Progenitor cell of endocrine pancreas (in vitro differentiated cells): ENCODE measurements at regions not wholly inside any gene's neighbourhood (a gene's known extent, or its start where the extent isn't known, plus 50 kb on each side); places are given as distances from the start of the nearest gene placed in this dataset.

ENCODE experiments used
- DNase-seq: peaks from one replicate; pipeline ENCODE4 v3.0.0; 2021; ENCODE audit warnings: low spot score; ENCODE audit not compliant: unreplicated experiment
- H3K27ac Mint-ChIP-seq: 2 replicates; pipeline ENCODE4 v1.8.0; 2021; ENCODE audit warnings: mild to moderate bottlenecking, moderate library complexity, mixed read lengths
- H3K27me3 Mint-ChIP-seq: 2 replicates; pipeline ENCODE4 v1.8.0; 2021; ENCODE audit warnings: mixed read lengths
- H3K36me3 Mint-ChIP-seq: 2 replicates; pipeline ENCODE4 v1.8.0; 2022; ENCODE audit warnings: mixed read lengths; ENCODE audit not compliant: insufficient read depth
- H3K4me1 Mint-ChIP-seq: 2 replicates; pipeline ENCODE4 v1.8.0; 2021; ENCODE audit warnings: low read depth, mixed read lengths
- H3K4me3 Mint-ChIP-seq: 2 replicates; pipeline ENCODE4 v1.8.0; 2021; ENCODE audit warnings: low read depth, mild to moderate bottlenecking, moderate library complexity, mixed read lengths
- H3K9me3 Mint-ChIP-seq: 2 replicates; pipeline ENCODE4 v1.8.0; 2021; ENCODE audit warnings: low read depth, mixed read lengths
- TF ChIP-seq, protein P1 (sequence below): fragments of 200-600 bp; sonication (generic); IDR thresholded peaks from one replicate; pipeline ENCODE4 v1.5.0; 2021; ENCODE audit warnings: antibody characterized with exemption, mild to moderate bottlenecking; ENCODE audit not compliant: unreplicated experiment

GRCh38 chr5:30764704-30765103 is 428.8 kb upstream of the CDH6 start:
- Mint-ChIP-seq H3K4me1 (no peaks in the 10 kb centered on the region), H3K9me3 (peaks cover 3% of the 10 kb centered on the region), H3K27ac (no peak overlapping the region), H3K36me3 (no peaks in the 10 kb centered on the region), H3K4me3 (no peak overlapping the region), H3K27me3 (no peaks in the 10 kb centered on the region)
- DNase-seq = no peak
- TF ChIP-seq, protein P1, sequence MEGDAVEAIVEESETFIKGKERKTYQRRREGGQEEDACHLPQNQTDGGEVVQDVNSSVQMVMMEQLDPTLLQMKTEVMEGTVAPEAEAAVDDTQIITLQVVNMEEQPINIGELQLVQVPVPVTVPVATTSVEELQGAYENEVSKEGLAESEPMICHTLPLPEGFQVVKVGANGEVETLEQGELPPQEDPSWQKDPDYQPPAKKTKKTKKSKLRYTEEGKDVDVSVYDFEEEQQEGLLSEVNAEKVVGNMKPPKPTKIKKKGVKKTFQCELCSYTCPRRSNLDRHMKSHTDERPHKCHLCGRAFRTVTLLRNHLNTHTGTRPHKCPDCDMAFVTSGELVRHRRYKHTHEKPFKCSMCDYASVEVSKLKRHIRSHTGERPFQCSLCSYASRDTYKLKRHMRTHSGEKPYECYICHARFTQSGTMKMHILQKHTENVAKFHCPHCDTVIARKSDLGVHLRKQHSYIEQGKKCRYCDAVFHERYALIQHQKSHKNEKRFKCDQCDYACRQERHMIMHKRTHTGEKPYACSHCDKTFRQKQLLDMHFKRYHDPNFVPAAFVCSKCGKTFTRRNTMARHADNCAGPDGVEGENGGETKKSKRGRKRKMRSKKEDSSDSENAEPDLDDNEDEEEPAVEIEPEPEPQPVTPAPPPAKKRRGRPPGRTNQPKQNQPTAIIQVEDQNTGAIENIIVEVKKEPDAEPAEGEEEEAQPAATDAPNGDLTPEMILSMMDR = no peak

- TF ChIP-seq, protein P1 = no peak
- no peak overlapping the region for H3K27ac Mint-ChIP-seq
- H3K4me3 Mint-ChIP-seq = no peak overlapping the region
- H3K9me3 Mint-ChIP-seq = peaks cover 6% of the 10 kb centered on the region
- no peak for DNase-seq
- H3K36me3 Mint-ChIP-seq = no peaks in the 10 kb centered on the region
- no peaks in the 10 kb centered on the region for H3K4me1 Mint-ChIP-seq
- H3K27me3 Mint-ChIP-seq = no peaks in the 10 kb centered on the region
Measured at GRCh38 chr5:30759731-30760130, 433.8 kb upstream of the CDH6 start.

GRCh38 chr5:30752015-30752414 is 441.5 kb upstream of the CDH6 start:
- no peak for DNase-seq
- no peaks in the 10 kb centered on the region for H3K27me3 Mint-ChIP-seq
- H3K27ac Mint-ChIP-seq = no peak overlapping the region
- no peaks in the 10 kb centered on the region for H3K4me1 Mint-ChIP-seq
- H3K9me3 Mint-ChIP-seq = no peaks in the 10 kb centered on the region
- H3K4me3 Mint-ChIP-seq = no peak overlapping the region
- no peaks in the 10 kb centered on the region for H3K36me3 Mint-ChIP-seq
- TF ChIP-seq, protein P1 = no peak

DNA sequence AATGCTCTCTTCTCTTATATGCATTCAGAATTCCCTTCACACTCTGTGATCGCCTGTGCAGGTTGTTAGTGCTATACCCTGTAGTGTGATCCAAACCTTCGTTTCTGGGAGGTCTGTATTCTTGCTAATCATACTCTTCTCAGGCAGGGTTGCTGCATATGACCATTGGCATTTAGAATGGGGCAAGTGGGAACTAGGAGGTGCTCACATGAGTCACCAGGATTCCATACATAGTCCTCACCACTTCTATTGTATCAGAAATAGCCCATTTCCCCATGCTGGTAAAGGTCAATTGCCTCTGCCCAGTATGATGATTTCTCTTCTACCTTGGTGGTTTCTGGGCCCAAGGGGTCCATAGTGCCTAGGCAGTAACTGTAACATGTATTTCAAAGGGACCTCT is 443.5 kb upstream of the CDH6 start:
- Mint-ChIP-seq H3K36me3 (no peaks in the 10 kb centered on the region), H3K27me3 (no peaks in the 10 kb centered on the region), H3K4me3 (no peak overlapping the region), H3K4me1 (no peaks in the 10 kb centered on the region), H3K9me3 (no peaks in the 10 kb centered on the region), H3K27ac (no peak overlapping the region)
- TF ChIP-seq, protein P1 = no peak
- no peak for DNase-seq

GRCh38 chr5:30747412-30747811 is 446.1 kb upstream of the CDH6 start:
- no peaks in the 10 kb centered on the region for H3K4me1 Mint-ChIP-seq
- TF ChIP-seq, protein P1 = no peak

More at GRCh38 chr5:30747412-30747811, 446.1 kb upstream of the CDH6 start:
- Mint-ChIP-seq H3K9me3 (no peaks in the 10 kb centered on the region), H3K36me3 (no peaks in the 10 kb centered on the region), H3K27ac (no peak overlapping the region), H3K4me3 (no peak overlapping the region), H3K27me3 (no peaks in the 10 kb centered on the region)
- DNase-seq = no peak
